ENCODE measurements at regions not wholly inside any gene's neighbourhood (a gene's known extent, or its start where the extent isn't known, plus 50 kb on each side); places are given as distances from the start of the nearest gene placed in this dataset.

DNA sequence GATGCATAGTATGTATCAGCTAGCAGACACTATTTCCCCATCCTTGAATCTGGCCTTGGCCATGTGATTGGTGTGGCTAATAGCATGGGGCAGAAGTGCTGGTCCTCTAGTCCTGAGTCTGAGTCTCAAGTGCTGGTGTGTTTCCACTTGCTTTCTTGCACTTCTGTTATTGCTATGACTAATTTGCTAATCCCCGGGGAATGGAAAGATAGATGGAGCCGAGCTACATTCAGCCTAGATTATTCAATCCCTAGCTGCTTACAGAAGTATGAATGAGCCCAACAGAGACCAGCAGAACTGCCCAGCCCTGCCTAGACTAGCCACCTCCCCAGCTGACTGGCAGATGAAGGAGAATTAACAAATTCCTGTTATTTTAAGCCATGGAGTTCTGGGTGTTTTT lies 53.2 kb upstream of the SYPL1 start:
- DNase-seq: no peak

DNA sequence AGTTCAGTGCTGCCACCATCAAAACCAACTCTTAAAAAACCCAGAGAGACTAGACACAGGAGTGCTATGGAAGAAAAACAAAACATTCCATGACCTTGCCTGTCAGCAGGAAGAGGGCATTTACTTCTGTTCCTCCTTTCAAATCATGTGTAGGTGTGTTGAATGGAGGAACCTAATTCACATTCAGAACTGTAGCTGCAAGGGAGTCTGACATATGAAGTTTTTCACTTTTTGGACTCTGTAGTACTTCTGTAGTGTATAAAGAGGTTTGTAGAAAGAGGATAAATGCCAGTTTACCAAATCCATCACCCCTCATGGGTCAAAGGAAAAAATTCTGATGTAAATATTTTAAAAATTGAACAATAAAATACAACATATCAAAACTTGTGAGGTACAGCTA lies 51.1 kb upstream of the SYPL1 start:
- no peak for DNase-seq

All from CD4-positive, alpha-beta T cell treated with Interleukin-10 for 1 hour (primary cell).